Islet precursor cell (in vitro differentiated cells): ENCODE measurements at regions not wholly inside any gene's neighbourhood (a gene's known extent, or its start where the extent isn't known, plus 50 kb on each side); places are given as distances from the start of the nearest gene placed in this dataset.

ENCODE experiments used
- DNase-seq: peaks from one replicate; pipeline ENCODE4 v3.0.0-alpha.2; 2018

GRCh38 chr3:72060447-72061034, 275.6 kb upstream of the PROK2 start:
- DNase-seq, result no peak

DNA sequence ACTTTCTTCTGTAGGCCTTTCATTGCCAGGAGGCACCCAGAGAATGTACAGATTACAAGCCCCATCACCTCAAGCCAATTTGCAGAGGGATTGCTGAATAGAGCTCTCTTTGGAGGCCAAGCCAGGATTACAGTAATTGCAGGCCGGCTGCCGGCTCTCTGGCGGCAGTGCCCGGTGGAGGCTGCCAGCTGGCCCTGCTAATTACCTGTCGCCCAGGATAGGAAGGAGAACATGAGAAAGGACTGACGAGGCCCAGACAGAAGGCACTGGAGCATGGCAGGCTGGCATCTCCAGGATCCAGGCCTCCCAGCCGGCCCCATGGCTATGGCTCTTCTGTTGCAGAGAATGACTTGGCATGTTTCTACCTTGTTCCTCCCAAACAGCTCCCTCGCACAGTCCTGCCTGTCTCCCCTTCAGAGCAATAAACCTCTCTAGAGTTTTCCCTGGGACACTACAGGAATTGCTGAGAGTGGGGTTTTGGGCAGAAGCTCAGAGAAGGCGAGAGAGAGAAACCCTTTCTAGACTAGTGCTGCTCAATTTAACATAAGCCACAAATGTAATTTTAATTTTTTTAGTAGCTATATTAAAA, 273.6 kb upstream of the PROK2 start:
- DNase-seq, result no peak

DNA sequence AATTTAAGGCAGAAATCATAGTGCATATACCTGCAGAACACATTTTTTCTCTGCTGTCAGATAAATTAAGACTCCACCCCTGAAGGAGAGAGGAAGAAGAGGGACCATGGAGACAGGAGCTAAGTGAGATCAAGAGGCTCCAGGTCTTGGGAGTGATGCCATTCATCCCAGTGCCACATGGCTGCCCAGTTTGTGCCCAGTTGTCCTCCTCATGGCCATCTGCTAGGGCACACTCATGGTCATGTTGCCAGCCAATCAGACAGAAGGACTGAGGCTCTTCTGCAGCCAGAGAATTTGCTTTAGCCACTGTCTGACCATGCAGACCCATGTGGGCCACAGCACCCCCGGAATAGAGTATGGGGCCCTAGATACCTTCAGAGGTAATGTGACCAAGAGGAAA, 270.5 kb upstream of the PROK2 start:
- DNase-seq, result no peak

DNA sequence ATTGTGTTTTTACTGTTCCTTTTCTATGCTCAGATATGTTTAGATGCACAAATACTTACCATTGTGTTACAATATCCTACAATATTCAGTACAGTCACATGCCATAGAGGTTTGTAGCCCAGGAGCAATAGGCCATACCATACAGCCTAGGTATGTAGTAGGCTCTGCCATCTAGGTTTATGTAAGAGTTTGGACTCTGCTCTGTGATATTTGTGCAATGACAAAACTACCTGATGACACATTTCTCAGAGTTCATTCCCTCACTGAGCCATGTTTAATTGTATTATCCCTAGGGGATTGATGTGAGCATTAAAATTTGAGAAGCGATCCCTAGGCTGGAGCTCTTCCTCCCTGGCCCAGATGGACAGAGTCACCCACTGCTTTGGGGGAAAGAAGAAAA, 270.0 kb upstream of the PROK2 start:
- no peak for DNase-seq

DNA sequence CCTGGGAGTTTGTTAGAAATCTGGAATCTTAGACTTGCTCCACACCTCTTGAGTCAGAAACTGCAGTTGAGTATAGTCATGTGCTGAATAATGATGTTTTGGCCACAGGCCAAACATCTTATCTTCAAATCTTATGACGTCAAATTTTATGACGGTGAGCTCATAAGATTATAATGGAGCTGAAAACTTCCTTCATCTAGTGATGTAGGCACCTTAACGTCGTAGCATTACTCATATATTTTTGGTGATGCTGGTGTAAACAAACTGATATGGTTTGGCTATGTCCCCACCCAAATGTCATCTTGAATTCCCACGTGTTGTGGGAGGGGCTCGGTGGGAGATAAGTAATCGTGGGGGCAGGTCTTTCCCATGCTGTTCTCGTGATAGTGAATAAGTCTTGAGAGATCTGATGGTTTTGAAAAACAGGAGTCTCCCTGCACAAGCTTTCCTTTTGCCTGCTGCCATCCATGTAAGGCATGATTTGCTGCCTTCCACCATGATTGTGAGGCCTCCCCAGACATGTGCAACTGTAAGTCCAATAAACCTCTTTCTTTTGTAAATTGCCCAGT, 268.0 kb upstream of the PROK2 start:
- DNase-seq, result no peak

GRCh38 chr3:72050771-72051170, 265.8 kb upstream of the PROK2 start:
- no peak for DNase-seq

DNA sequence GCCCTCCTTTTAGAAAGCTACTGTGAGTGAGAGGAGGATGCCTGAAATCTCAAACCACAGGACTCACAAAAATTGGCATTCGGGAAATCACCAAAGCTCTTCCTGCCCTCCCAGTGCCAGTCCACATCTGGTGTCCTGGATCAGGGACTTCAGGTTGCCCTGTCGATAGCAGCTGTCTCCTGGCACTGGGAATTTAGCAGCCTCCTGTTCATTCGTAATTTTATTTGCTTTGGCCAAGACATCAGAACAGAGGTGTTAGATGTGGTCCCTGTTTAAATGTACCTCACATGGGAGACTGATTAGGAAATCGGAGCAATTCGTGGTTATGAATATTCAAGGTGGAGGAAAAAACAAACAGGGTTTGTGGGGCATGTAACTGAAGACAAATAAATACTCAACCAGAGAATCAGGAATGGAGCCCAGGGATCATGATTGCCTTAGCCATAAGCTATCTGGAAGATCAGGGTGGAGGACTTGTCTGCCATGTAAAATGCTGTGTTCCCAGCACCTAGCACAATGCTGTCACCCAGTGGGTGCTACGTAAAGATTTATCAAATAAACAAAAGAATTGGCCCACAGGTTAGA, 265.2 kb upstream of the PROK2 start:
- no peak for DNase-seq

GRCh38 chr3:72049300-72049699, 264.4 kb upstream of the PROK2 start:
- DNase-seq, result no peak

DNA sequence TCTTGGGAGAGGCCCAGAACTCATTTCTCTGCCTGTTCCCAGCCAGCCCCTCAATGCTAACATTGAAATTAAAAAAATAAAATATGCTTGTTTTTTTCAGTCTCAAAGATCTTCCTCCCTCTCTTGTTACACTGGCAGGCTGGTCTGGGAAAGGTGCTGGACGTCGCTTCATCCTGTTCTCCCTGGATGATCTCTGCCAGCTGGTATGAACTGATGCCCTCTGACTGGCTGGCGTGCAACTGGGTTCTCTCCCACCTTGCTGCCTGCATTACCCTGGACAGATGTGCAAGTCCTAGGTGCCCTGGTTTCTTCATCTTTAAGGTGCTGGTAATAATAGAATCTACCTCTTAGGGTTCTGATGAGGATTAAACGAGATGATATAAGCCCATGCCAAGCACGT, 263.9 kb upstream of the PROK2 start:
- DNase-seq, result no peak

GRCh38 chr3:72047221-72047871, 262.4 kb upstream of the PROK2 start:
- no peak for DNase-seq

GRCh38 chr3:72044231-72044855, 259.4 kb upstream of the PROK2 start:
- DNase-seq, result no peak

- DNase-seq, result no peak
Observed at GRCh38 chr3:72043204-72044133, 258.5 kb upstream of the PROK2 start.

- DNase-seq, result peak; percentile 86
Observed at GRCh38 chr3:72042397-72043203, 257.7 kb upstream of the PROK2 start.

- no peak for DNase-seq
Observed at GRCh38 chr3:72041511-72041910, 256.6 kb upstream of the PROK2 start.

GRCh38 chr3:72041076-72041475, 256.1 kb upstream of the PROK2 start:
- no peak for DNase-seq

- no peak for DNase-seq
Observed at GRCh38 chr3:72039677-72040076, 254.7 kb upstream of the PROK2 start.

- no peak for DNase-seq
Observed at GRCh38 chr3:72036899-72037298, 252.0 kb upstream of the PROK2 start.

DNA sequence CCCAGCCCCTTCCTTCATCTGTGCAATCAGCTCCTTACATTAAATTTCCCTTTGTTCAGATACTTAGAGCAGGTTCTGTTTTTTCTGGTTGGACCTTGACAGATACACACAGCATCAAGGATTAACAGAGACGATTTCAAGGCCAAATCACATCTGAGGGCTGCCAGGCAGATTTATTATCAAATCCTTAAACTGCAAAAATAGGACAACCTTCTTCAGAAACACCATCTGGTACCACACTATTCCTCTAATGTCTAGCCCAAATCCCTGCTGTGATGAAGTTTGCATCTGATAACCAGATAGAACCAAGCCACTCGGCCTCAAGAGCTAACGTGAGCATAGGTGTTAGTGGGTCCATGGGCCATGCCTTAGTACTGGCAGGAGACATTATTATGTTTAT, 250.7 kb upstream of the PROK2 start:
- no peak for DNase-seq

DNA sequence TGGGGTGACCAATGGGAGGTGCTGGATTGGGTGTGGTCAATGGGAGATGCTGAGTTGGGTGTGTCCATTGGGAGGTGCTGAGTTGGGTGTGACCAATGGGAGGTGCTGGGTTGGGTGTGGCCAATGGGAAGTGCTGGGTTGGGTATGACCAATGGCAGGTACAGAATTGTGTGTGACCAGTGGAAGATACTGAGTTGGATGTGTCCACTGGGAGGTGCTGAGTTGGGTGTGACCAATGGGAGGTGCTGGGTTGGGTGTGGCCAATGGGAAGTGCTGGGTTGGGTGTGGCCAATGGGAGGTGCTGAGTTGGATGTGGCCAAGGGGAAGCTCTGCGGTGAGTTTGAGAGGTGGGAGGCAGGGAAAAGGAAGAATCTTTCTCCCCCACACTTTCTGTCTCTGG, 250.0 kb upstream of the PROK2 start:
- DNase-seq, result no peak

DNA sequence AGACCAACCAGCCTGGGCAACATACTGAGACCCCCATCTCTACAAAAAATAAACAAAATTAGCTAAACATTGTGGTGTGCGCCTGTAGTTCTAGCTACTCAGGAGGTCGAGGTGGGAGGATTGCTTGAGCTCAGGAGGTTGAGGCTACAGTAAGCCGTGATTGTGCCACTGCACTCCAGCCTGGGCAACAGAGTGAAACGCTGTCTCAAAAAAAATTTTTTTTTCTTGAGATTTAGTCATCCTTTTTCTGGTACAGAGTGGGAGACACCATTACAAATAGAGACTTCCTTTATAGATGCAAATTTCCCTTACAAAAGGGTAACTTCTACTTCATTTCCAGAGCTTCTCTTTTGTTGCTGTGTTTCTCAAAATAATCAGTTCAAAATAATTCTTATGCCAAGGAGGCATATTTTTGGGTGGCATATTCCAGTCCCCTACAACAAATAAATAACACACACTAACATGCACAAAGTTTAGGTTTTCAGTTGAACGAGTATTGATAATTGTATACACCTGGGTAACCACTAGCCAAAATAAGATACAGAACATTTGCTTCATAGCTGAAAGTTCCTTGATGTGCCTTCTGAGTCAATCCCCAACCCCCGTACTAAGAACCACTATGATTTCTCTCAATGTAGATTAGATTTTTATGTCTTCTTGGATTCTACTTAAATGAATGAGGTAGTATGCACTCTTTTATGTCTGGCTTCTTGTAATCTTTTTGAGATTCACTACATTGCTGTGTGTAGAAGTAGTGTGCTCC, 248.9 kb upstream of the PROK2 start:
- DNase-seq, result no peak
